ENCODE measurements at regions not wholly inside any gene's neighbourhood (a gene's known extent, or its start where the extent isn't known, plus 50 kb on each side); places are given as distances from the start of the nearest gene placed in this dataset.
"Not testable (repeated sequence)": the region's sequence is repeated elsewhere in the genome, so short reads cannot be mapped to it uniquely, and the experiment has no call there.

GRCh38 chr2:183951630-183952029, 646.7 kb upstream of the ZNF804A start:
- no peak for TF ChIP-seq EZH2 (IDR thresholded peaks at IDR 0.05; ENCODE audit: insufficient read depth, poor library complexity, severe bottlenecking)
- no peak for TF ChIP-seq EZH2phosphoT487 (IDR thresholded peaks at IDR 0.05; ENCODE audit: insufficient read depth, low read depth)
- Histone ChIP-seq H3K27ac (no peak overlapping the region), H3K9ac (no peak overlapping the region), H3K4me3 (no peak overlapping the region), H3K36me3 (ENCODE audit: low read depth) (no peaks in the 10 kb centered on the region), H3K4me2 (ENCODE audit: unreplicated experiment) (no peak overlapping the region), H2AFZ (no peak overlapping the region), H3F3A (ENCODE audit: insufficient read depth) (no peaks in the 10 kb centered on the region), H3K79me2 (ENCODE audit: insufficient read depth) (no peaks in the 10 kb centered on the region), H3K4me1 (ENCODE audit: insufficient read depth) (no peaks in the 10 kb centered on the region), H3K9me2 (ENCODE audit: insufficient read depth) (no peaks in the 10 kb centered on the region), H4K20me1 (ENCODE audit: insufficient read depth) (no peaks in the 10 kb centered on the region), H3K27me3 (replicated peaks; ENCODE audit: insufficient read depth) (no peaks in the 10 kb centered on the region), H3K9me3 (ENCODE audit: low read depth) (no peaks in the 10 kb centered on the region)
- 57 to 61% methylated on average over 2 of the region's 2 CpGs for WGBS, 2 experiments (ENCODE audit: low coverage in 1 of 2, low lambda C conversion rate in 2 of 2, missing lambda C conversion rate in 2 of 2)
- DNase-seq: no peak
- in situ Hi-C loops (cut with MboI): no loop called here

GRCh38 chr2:183952741-183953140, 645.6 kb upstream of the ZNF804A start:
- H3K27me3 ChIP-seq (replicated peaks; ENCODE audit: insufficient read depth): no peaks in the 10 kb centered on the region
- no peak overlapping the region for H3K9ac ChIP-seq
- H3K4me1 ChIP-seq (ENCODE audit: insufficient read depth): no peaks in the 10 kb centered on the region
- no peaks in the 10 kb centered on the region for H3K36me3 ChIP-seq (ENCODE audit: low read depth)
- H2AFZ ChIP-seq: no peak overlapping the region
- no peaks in the 10 kb centered on the region for H4K20me1 ChIP-seq (ENCODE audit: insufficient read depth)
- in situ Hi-C loops (cut with MboI): no loop called here
- no peak overlapping the region for H3K27ac ChIP-seq
- H3K4me3 ChIP-seq: no peak overlapping the region
- TF ChIP-seq EZH2 (IDR thresholded peaks at IDR 0.05; ENCODE audit: insufficient read depth, poor library complexity, severe bottlenecking) (no peak), EZH2phosphoT487 (IDR thresholded peaks at IDR 0.05; ENCODE audit: insufficient read depth, low read depth) (no peak)
- H3K79me2 ChIP-seq (ENCODE audit: insufficient read depth): no peaks in the 10 kb centered on the region
- no peaks in the 10 kb centered on the region for H3K9me3 ChIP-seq (ENCODE audit: low read depth)
- no peaks in the 10 kb centered on the region for H3K9me2 ChIP-seq (ENCODE audit: insufficient read depth)
- DNase-seq: no peak
- no peaks in the 10 kb centered on the region for H3F3A ChIP-seq (ENCODE audit: insufficient read depth)
- WGBS, 2 experiments (ENCODE audit: low coverage in 1 of 2, low lambda C conversion rate in 2 of 2, missing lambda C conversion rate in 2 of 2): 7 to 10% methylated on average over 2 of the region's 2 CpGs
- H3K4me2 ChIP-seq (ENCODE audit: unreplicated experiment): no peak overlapping the region

GRCh38 chr2:183963609-183964008, 634.7 kb upstream of the ZNF804A start:
- in situ Hi-C loops (cut with MboI): no loop called here
- WGBS, 2 experiments (ENCODE audit: low coverage in 1 of 2, low lambda C conversion rate in 2 of 2, missing lambda C conversion rate in 2 of 2): 0% methylated on average over 1 of the region's 1 CpG
- no peaks in the 10 kb centered on the region for H4K20me1 ChIP-seq (ENCODE audit: insufficient read depth)

GRCh38 chr2:183964565-183964964, 633.8 kb upstream of the ZNF804A start:
- 0 to 5% methylated on average over 1 of the region's 1 CpG for WGBS, 2 experiments (ENCODE audit: low coverage in 1 of 2, low lambda C conversion rate in 2 of 2, missing lambda C conversion rate in 2 of 2)
- in situ Hi-C loops (cut with MboI): no loop called here
- Histone ChIP-seq H3K4me3 (no peak overlapping the region), H3K27me3 (replicated peaks; ENCODE audit: insufficient read depth) (no peaks in the 10 kb centered on the region), H3K27ac (no peak overlapping the region), H2AFZ (no peak overlapping the region), H3K4me1 (ENCODE audit: insufficient read depth) (no peaks in the 10 kb centered on the region), H3K79me2 (ENCODE audit: insufficient read depth) (no peaks in the 10 kb centered on the region), H4K20me1 (ENCODE audit: insufficient read depth) (no peaks in the 10 kb centered on the region), H3K4me2 (ENCODE audit: unreplicated experiment) (no peak overlapping the region), H3K9me2 (ENCODE audit: insufficient read depth) (no peaks in the 10 kb centered on the region), H3K9ac (no peak overlapping the region), H3K36me3 (ENCODE audit: low read depth) (no peaks in the 10 kb centered on the region), H3K9me3 (ENCODE audit: low read depth) (no peaks in the 10 kb centered on the region), H3F3A (ENCODE audit: insufficient read depth) (no peaks in the 10 kb centered on the region)
- no peak for DNase-seq
- TF ChIP-seq EZH2 (IDR thresholded peaks at IDR 0.05; ENCODE audit: insufficient read depth, poor library complexity, severe bottlenecking) (no peak), EZH2phosphoT487 (IDR thresholded peaks at IDR 0.05; ENCODE audit: insufficient read depth, low read depth) (no peak)

More at GRCh38 chr2:183963609-183964008, 634.7 kb upstream of the ZNF804A start:
- Histone ChIP-seq H3K9ac (no peak overlapping the region), H3K36me3 (ENCODE audit: low read depth) (no peaks in the 10 kb centered on the region), H3K79me2 (ENCODE audit: insufficient read depth) (no peaks in the 10 kb centered on the region), H3K9me3 (ENCODE audit: low read depth) (no peaks in the 10 kb centered on the region), H3K4me1 (ENCODE audit: insufficient read depth) (no peaks in the 10 kb centered on the region), H3K9me2 (ENCODE audit: insufficient read depth) (no peaks in the 10 kb centered on the region), H3K4me3 (no peak overlapping the region), H3K27ac (no peak overlapping the region), H3F3A (ENCODE audit: insufficient read depth) (no peaks in the 10 kb centered on the region), H2AFZ (no peak overlapping the region), H3K4me2 (ENCODE audit: unreplicated experiment) (no peak overlapping the region), H3K27me3 (replicated peaks; ENCODE audit: insufficient read depth) (no peaks in the 10 kb centered on the region)
- no peak for DNase-seq
- TF ChIP-seq EZH2phosphoT487 (IDR thresholded peaks at IDR 0.05; ENCODE audit: insufficient read depth, low read depth) (no peak), EZH2 (IDR thresholded peaks at IDR 0.05; ENCODE audit: insufficient read depth, poor library complexity, severe bottlenecking) (no peak)

GRCh38 chr2:183967756-183968155, 630.6 kb upstream of the ZNF804A start:
- no peak overlapping the region for H3K27ac ChIP-seq
- H3K79me2 ChIP-seq (ENCODE audit: insufficient read depth): no peaks in the 10 kb centered on the region
- no peak overlapping the region for H3K4me3 ChIP-seq
- H3K9me3 ChIP-seq (ENCODE audit: low read depth): no peaks in the 10 kb centered on the region
- no peaks in the 10 kb centered on the region for H4K20me1 ChIP-seq (ENCODE audit: insufficient read depth)
- H3K9ac ChIP-seq: no peak overlapping the region
- no peaks in the 10 kb centered on the region for H3K9me2 ChIP-seq (ENCODE audit: insufficient read depth)
- H3K36me3 ChIP-seq (ENCODE audit: low read depth): no peaks in the 10 kb centered on the region
- DNase-seq: no peak
- no peak overlapping the region for H2AFZ ChIP-seq
- H3K4me1 ChIP-seq (ENCODE audit: insufficient read depth): no peaks in the 10 kb centered on the region
- WGBS, 2 experiments (ENCODE audit: low coverage in 1 of 2, low lambda C conversion rate in 2 of 2, missing lambda C conversion rate in 2 of 2): 32 to 33% methylated on average over 6 of the region's 6 CpGs
- H3K4me2 ChIP-seq (ENCODE audit: unreplicated experiment): no peak overlapping the region
- TF ChIP-seq EZH2 (IDR thresholded peaks at IDR 0.05; ENCODE audit: insufficient read depth, poor library complexity, severe bottlenecking) (no peak), EZH2phosphoT487 (IDR thresholded peaks at IDR 0.05; ENCODE audit: insufficient read depth, low read depth) (no peak)
- H3F3A ChIP-seq (ENCODE audit: insufficient read depth): no peaks in the 10 kb centered on the region
- no peaks in the 10 kb centered on the region for H3K27me3 ChIP-seq (replicated peaks; ENCODE audit: insufficient read depth)
- in situ Hi-C loops (cut with MboI): no loop called here

- WGBS, 2 experiments (ENCODE audit: low coverage in 1 of 2, low lambda C conversion rate in 2 of 2, missing lambda C conversion rate in 2 of 2): 42 to 45% methylated on average over 8 of the region's 8 CpGs
- H3K9ac ChIP-seq; H2AFZ ChIP-seq; H3K4me3 ChIP-seq; H3K27ac ChIP-seq; H3F3A ChIP-seq (ENCODE audit: insufficient read depth); in situ Hi-C loops (cut with MboI); H3K4me2 ChIP-seq (ENCODE audit: unreplicated experiment); H3K9me2 ChIP-seq (ENCODE audit: insufficient read depth); H3K27me3 ChIP-seq (replicated peaks; ENCODE audit: insufficient read depth); H3K79me2 ChIP-seq (ENCODE audit: insufficient read depth); H4K20me1 ChIP-seq (ENCODE audit: insufficient read depth); H3K4me1 ChIP-seq (ENCODE audit: insufficient read depth); H3K9me3 ChIP-seq (ENCODE audit: low read depth); H3K36me3 ChIP-seq (ENCODE audit: low read depth); DNase-seq: not testable (repeated sequence)
Measured at GRCh38 chr2:183975676-183976075, 622.7 kb upstream of the ZNF804A start.

Data from GM23248 (cell line).